ENCODE measurements at regions not wholly inside any gene's neighbourhood (a gene's known extent, or its start where the extent isn't known, plus 50 kb on each side); places are given as distances from the start of the nearest gene placed in this dataset.

DNA sequence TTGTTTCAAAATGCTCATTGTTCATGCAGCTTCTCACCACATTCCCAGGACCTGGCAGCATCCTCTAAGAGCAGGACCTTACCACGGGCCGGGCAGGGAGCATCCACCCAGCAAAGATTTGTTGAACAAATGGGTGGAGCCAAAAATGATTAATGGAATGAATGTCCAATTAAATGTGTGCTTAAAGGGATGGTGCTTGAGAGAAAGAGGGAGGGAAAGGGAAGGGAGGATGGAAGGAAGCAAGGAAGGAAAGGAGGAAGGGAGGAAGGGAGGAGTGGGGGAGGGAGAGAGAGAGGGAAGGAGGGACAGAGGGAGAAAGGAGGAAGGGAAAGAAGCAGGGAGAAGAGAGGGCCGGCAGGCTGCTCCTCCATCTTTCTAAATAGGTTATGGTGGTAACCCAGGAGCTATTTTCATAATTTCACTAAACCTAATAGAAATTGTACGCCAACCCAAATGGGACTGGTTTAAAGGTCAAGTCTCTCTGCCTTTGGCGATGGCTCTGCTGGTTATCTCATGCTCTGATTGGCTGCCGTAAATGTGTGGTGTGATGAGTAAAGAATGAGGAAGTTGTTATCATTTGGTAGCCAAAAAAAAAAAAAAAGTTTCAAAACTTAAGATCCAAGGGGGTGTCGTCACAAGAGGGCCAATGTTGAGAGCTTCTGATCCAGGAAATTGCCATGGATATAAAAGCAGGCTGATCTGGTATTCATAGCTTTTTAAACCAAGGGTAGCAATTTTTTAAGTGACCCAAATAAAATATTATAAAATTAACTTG lies 126.7 kb upstream of the FOXF1 start:
- TF ChIP-seq CTCF (optimal IDR thresholded peaks at IDR 0.05 in 1 of 3, IDR thresholded peaks at IDR 0.05 in 1 of 3, conservative IDR thresholded peaks at IDR 0.05 in 1 of 3; ENCODE audit: extremely low read depth in 1 of 3, insufficient read depth in 2 of 3, low read length in 3 of 3) (no peak), EZH2 (IDR thresholded peaks at IDR 0.05; ENCODE audit: low read length) (no peak)

All from keratinocyte (primary cell).